DOHH2 (cell line): ENCODE measurements at regions not wholly inside any gene's neighbourhood (a gene's known extent, or its start where the extent isn't known, plus 50 kb on each side); places are given as distances from the start of the nearest gene placed in this dataset.

Experiments
- EZH2phosphoT487 ChIP-seq: fragments of 200-600 bp; sonication (generic); IDR thresholded peaks from 2 replicates; pipeline ENCODE4 v1.6.1; 2017; ENCODE audit warnings: borderline replicate concordance, mild to moderate bottlenecking, antibody characterized with exemption, low read length, moderate library complexity, mixed read lengths
- TF ChIP-seq, protein P1 (sequence below): fragments of 200-600 bp; sonication (generic); IDR thresholded peaks from one replicate; pipeline ENCODE4 v1.5.1; 2014; ENCODE audit warnings: antibody characterized with exemption, mild to moderate bottlenecking, low read depth, low read length; ENCODE audit not compliant: poor library complexity, severe bottlenecking

DNA sequence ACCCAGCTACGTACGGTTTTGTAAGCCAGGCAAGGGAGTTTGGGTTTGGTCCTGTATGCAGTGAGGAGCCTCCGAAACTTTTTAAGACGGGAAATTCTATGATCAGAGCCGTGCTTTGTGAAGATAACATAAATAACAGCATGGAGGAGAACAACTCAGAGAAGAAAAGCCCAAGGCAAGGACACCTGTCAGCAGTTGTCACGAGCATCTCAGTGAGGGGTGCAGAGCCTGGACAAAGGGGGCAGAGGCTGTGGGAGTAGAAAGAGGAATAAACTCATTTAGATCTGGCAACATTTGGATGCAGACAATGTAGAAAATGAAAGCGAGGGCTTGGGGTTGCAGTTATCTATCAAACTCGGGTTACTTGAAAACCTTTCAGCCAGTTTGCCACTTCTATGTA is 64.5 kb downstream of the CAVIN2 start:
- TF ChIP-seq, protein P1, sequence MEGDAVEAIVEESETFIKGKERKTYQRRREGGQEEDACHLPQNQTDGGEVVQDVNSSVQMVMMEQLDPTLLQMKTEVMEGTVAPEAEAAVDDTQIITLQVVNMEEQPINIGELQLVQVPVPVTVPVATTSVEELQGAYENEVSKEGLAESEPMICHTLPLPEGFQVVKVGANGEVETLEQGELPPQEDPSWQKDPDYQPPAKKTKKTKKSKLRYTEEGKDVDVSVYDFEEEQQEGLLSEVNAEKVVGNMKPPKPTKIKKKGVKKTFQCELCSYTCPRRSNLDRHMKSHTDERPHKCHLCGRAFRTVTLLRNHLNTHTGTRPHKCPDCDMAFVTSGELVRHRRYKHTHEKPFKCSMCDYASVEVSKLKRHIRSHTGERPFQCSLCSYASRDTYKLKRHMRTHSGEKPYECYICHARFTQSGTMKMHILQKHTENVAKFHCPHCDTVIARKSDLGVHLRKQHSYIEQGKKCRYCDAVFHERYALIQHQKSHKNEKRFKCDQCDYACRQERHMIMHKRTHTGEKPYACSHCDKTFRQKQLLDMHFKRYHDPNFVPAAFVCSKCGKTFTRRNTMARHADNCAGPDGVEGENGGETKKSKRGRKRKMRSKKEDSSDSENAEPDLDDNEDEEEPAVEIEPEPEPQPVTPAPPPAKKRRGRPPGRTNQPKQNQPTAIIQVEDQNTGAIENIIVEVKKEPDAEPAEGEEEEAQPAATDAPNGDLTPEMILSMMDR, result no peak
- TF ChIP-seq EZH2phosphoT487, result no peak
